ENCODE measurements at regions not wholly inside any gene's neighbourhood (a gene's known extent, or its start where the extent isn't known, plus 50 kb on each side); places are given as distances from the start of the nearest gene placed in this dataset.

DNA sequence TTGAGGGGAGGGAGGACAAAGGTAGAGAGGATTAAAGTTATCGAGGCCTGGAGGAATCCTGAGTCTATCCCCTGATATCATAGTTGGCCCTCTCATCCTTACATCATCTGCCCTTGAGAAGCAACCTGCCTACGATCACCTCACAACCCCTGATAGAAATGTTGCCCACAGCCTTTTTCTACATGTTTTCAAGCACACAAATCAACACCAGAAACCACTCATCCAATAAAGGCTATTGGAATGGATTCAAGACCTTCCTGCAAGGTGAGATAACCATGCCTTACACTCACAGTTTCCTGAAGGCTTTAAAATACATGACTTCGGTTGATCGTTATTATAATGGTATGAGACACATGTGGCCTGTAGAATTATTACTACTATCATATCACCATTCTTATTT, 175.7 kb upstream of the EGLN3 start:
- TF ChIP-seq RAD21 (IDR thresholded peaks at IDR 0.05; ENCODE audit: low read depth) (no peak), EP300 (IDR thresholded peaks at IDR 0.05; ENCODE audit: borderline replicate concordance) (no peak), CEBPB (IDR thresholded peaks at IDR 0.05) (no peak), TEAD4 (IDR thresholded peaks at IDR 0.05) (no peak), TCF12 (IDR thresholded peaks at IDR 0.05; ENCODE audit: low read depth) (no peak), FOXM1 (IDR thresholded peaks at IDR 0.05; ENCODE audit: borderline replicate concordance, low read depth) (no peak)
- TF ChIP-seq, protein P1, sequence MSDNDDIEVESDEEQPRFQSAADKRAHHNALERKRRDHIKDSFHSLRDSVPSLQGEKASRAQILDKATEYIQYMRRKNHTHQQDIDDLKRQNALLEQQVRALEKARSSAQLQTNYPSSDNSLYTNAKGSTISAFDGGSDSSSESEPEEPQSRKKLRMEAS (IDR thresholded peaks at IDR 0.05): no peak
